DND-41 (cell line): ENCODE measurements at regions not wholly inside any gene's neighbourhood (a gene's known extent, or its start where the extent isn't known, plus 50 kb on each side); places are given as distances from the start of the nearest gene placed in this dataset.

Experiments
- ATAC-seq: fragments of 200-7000 bp; cut with Tn5 transposase; 3 replicates; pipeline ENCODE4 v1.9.1; 2021; ENCODE audit warnings: low read depth; ENCODE audit not compliant: insufficient read depth
- DNase-seq: peaks from one replicate; pipeline ENCODE4 v3.0.0-alpha.2; 2020
- H2AFZ ChIP-seq: 2 replicates; pipeline ENCODE4 v1.6.0; 2012; ENCODE audit warnings: low read depth, low read length
- H3K27ac ChIP-seq: 2 replicates; pipeline ENCODE4 v1.5.1; 2012; ENCODE audit warnings: low read length, inconsistent platforms
- H3K27me3 ChIP-seq: fragments of 200-600 bp; sonication (generic); 2 replicates; pipeline ENCODE4 v1.6.0; 2012; ENCODE audit warnings: low read length, mild to moderate bottlenecking, inconsistent platforms; ENCODE audit not compliant: insufficient read depth, poor library complexity
- H3K36me3 ChIP-seq: 2 replicates; pipeline ENCODE4 v1.5.1; 2012; ENCODE audit warnings: low read length, inconsistent platforms; ENCODE audit not compliant: insufficient read depth
- H3K4me1 ChIP-seq: 2 replicates; pipeline ENCODE4 v1.5.1; 2012; ENCODE audit warnings: mild to moderate bottlenecking, low read length; ENCODE audit not compliant: insufficient read depth
- H3K4me2 ChIP-seq: 2 replicates; pipeline ENCODE4 v1.6.0; 2012; ENCODE audit warnings: mild to moderate bottlenecking, moderate library complexity, low read length, inconsistent platforms; ENCODE audit not compliant: insufficient read depth
- H3K4me3 ChIP-seq, 2 experiments: fragments of 200-600 bp in 1 of 2; shearing (Covaris generic) in 1 of 2; 2 replicates each; pipeline ENCODE4 v1.5.1; 2012 to 2016; ENCODE audit warnings: inconsistent platforms in 2 of 2, low read length in 2 of 2, mild to moderate bottlenecking in 2 of 2, low read depth in 1 of 2, moderate library complexity in 1 of 2
- H3K79me2 ChIP-seq: 2 replicates; pipeline ENCODE4 v1.6.0; 2012; ENCODE audit warnings: low read length, inconsistent platforms; ENCODE audit not compliant: insufficient read depth
- H3K9ac ChIP-seq: 2 replicates; pipeline ENCODE4 v1.6.0; 2012; ENCODE audit warnings: low read depth, mild to moderate bottlenecking, inconsistent platforms, low read length, moderate library complexity
- H3K9me3 ChIP-seq: 2 replicates; pipeline ENCODE4 v1.5.1; 2012; ENCODE audit warnings: low read length, moderate library complexity, mild to moderate bottlenecking, inconsistent platforms; ENCODE audit not compliant: insufficient read depth, severe bottlenecking
- H4K20me1 ChIP-seq: 2 replicates; pipeline ENCODE4 v1.6.0; 2012; ENCODE audit warnings: low read length; ENCODE audit not compliant: insufficient read depth
- EZH2 ChIP-seq: IDR thresholded peaks from 3 replicates; pipeline ENCODE4 v1.6.1; 2012; ENCODE audit warnings: borderline replicate concordance, low read depth, mild to moderate bottlenecking, moderate library complexity, low read length, inconsistent platforms; ENCODE audit not compliant: severe bottlenecking
- TF ChIP-seq, protein P1 (sequence below): IDR thresholded peaks from 2 replicates; pipeline ENCODE4 v1.5.1; 2012; ENCODE audit warnings: borderline replicate concordance, low read length, moderate library complexity, mild to moderate bottlenecking; ENCODE audit not compliant: poor library complexity, severe bottlenecking; ENCODE audit errors: extremely low read depth

DNA sequence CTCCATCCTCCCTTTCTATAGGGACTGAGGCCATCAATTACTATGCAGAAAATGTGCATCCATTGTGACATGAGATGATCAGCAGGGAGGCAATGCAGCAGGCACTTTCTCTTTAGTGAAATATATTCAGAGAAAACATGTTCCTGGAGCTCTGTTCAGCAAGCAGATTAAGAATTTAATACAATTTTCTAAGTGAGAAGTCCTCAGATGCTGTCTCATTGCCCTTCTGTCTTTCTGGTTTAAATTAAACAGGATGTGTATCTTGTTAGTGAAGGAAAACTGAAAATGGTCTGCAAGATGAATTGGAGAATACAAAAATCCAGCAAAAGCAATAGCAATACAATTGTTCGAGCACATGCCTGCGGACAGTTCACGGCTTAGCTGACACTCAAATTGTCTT is 445.8 kb upstream of the RIOK2 start:
- H3K4me1 ChIP-seq: peaks cover 6% of the 10 kb centered on the region
- no peak for TF ChIP-seq EZH2
- TF ChIP-seq, protein P1, sequence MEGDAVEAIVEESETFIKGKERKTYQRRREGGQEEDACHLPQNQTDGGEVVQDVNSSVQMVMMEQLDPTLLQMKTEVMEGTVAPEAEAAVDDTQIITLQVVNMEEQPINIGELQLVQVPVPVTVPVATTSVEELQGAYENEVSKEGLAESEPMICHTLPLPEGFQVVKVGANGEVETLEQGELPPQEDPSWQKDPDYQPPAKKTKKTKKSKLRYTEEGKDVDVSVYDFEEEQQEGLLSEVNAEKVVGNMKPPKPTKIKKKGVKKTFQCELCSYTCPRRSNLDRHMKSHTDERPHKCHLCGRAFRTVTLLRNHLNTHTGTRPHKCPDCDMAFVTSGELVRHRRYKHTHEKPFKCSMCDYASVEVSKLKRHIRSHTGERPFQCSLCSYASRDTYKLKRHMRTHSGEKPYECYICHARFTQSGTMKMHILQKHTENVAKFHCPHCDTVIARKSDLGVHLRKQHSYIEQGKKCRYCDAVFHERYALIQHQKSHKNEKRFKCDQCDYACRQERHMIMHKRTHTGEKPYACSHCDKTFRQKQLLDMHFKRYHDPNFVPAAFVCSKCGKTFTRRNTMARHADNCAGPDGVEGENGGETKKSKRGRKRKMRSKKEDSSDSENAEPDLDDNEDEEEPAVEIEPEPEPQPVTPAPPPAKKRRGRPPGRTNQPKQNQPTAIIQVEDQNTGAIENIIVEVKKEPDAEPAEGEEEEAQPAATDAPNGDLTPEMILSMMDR: no peak
- DNase-seq (no peak), ATAC-seq (no peak)
- no peak overlapping the region for H3K27ac ChIP-seq
- no peak overlapping the region for H3K4me3 ChIP-seq
- H3K9ac ChIP-seq: no peak overlapping the region
- H2AFZ ChIP-seq: no peak overlapping the region
- H3K36me3 ChIP-seq: no peaks in the 10 kb centered on the region
- no peaks in the 10 kb centered on the region for H3K9me3 ChIP-seq
- no peaks in the 10 kb centered on the region for H3K79me2 ChIP-seq
- H3K4me2 ChIP-seq: no peak overlapping the region
- H4K20me1 ChIP-seq: no peaks in the 10 kb centered on the region
- H3K27me3 ChIP-seq: no peaks in the 10 kb centered on the region

DNA sequence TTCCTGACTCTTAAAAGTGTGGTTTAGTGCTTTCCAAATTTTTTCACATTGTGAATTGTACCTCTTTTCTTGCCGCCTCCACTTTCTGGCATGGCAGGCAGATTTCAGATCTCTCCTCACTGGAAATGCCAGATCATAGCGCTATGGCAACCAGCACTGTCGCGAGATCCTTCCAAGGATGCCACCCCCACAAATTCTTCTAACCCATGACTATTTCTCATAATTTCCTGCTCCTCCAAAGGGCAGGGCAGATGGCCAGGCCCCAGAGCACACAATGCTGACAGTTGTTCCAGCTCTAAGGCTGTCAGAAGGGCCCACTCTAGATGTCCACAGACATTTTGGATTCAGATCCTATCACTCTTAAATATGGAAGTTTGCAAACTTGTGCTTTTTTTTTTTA is 446.2 kb upstream of the RIOK2 start:
- H2AFZ ChIP-seq: no peak overlapping the region
- H3K9me3 ChIP-seq: no peaks in the 10 kb centered on the region
- H3K9ac ChIP-seq: no peak overlapping the region
- no peaks in the 10 kb centered on the region for H3K36me3 ChIP-seq
- H3K4me1 ChIP-seq: peaks cover 2% of the 10 kb centered on the region; the same call in 1 of the 2 replicates
- DNase-seq (no peak), ATAC-seq (no peak)
- TF ChIP-seq, protein P1: no peak
- no peak for TF ChIP-seq EZH2
- H3K79me2 ChIP-seq: no peaks in the 10 kb centered on the region
- no peak overlapping the region for H3K4me3 ChIP-seq
- no peak overlapping the region for H3K4me2 ChIP-seq
- no peaks in the 10 kb centered on the region for H3K27me3 ChIP-seq
- H3K27ac ChIP-seq: no peak overlapping the region
- H4K20me1 ChIP-seq: no peaks in the 10 kb centered on the region

GRCh38 chr5:97635553-97635952 is 452.5 kb upstream of the RIOK2 start:
- Histone ChIP-seq H3K27ac (no peak overlapping the region), H4K20me1 (no peaks in the 10 kb centered on the region), H2AFZ (no peak overlapping the region), H3K27me3 (no peaks in the 10 kb centered on the region), H3K9me3 (no peaks in the 10 kb centered on the region), H3K9ac (no peak overlapping the region), H3K4me1 (peaks cover 25% of the 10 kb centered on the region), H3K4me2 (peak overlapping the region; percentile 17; the same call in 1 of the 2 replicates), H3K79me2 (no peaks in the 10 kb centered on the region), H3K36me3 (no peaks in the 10 kb centered on the region), H3K4me3 (no peak overlapping the region)
- DNase-seq (no peak), ATAC-seq (peak; percentile 59; the same call in 2 of the 3 replicates)
- TF ChIP-seq, protein P1: no peak
- no peak for TF ChIP-seq EZH2

GRCh38 chr5:97636766-97637165 is 453.7 kb upstream of the RIOK2 start:
- Histone ChIP-seq H3K4me3 (no peak overlapping the region), H3K79me2 (no peaks in the 10 kb centered on the region), H2AFZ (no peak overlapping the region), H3K9ac (no peak overlapping the region), H3K36me3 (no peaks in the 10 kb centered on the region), H3K27ac (no peak overlapping the region), H4K20me1 (no peaks in the 10 kb centered on the region), H3K9me3 (no peaks in the 10 kb centered on the region), H3K4me2 (no peak overlapping the region), H3K27me3 (no peaks in the 10 kb centered on the region), H3K4me1 (peaks cover 31% of the 10 kb centered on the region)
- TF ChIP-seq, protein P1: no peak
- TF ChIP-seq EZH2: no peak
- DNase-seq: no peak
- no peak for ATAC-seq
